Erythroblast (primary cell): ENCODE measurements at regions not wholly inside any gene's neighbourhood (a gene's known extent, or its start where the extent isn't known, plus 50 kb on each side); places are given as distances from the start of the nearest gene placed in this dataset.
"Not testable (repeated sequence)": the region's sequence is repeated elsewhere in the genome, so short reads cannot be mapped to it uniquely, and the experiment has no call there.

Experiments
- DNase-seq, 2 experiments: peaks; one replicate each; lab custom pipeline; 2025; lab: John Stamatoyannopoulos, UW
- GATA1 ChIP-seq: IDR thresholded peaks from 2 replicates; pipeline ENCODE4 v1.6.1; 2011; ENCODE audit warnings: low read depth, mild to moderate bottlenecking, control low read depth, low read length, moderate library complexity
- POLR2A ChIP-seq: IDR thresholded peaks from 2 replicates; pipeline ENCODE4 v1.6.1; 2011; ENCODE audit warnings: mild to moderate bottlenecking, low read length

DNA sequence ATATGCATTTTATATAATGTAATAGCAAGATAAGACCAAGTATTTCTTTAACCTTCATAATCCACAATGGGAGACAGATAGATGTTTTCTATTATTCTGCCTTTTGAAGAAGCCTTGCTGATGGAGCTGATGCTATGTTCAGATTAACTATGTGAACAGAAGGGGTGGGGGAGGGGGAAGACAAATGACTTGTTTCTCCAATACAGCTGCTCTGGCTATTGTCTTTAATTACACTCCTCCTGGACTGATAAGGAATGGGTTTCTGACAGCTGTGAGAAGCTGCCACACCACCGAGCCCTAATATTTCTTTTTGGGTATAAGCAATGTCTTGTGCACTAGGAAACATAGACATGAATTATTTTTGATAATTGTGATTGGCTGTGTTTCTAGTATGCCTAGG lies 62.0 kb downstream of the CAVIN4 start:
- TF ChIP-seq GATA1: no peak
- TF ChIP-seq POLR2A: no peak

GRCh38 chr9:100640447-100641050 lies 62.7 kb downstream of the CAVIN4 start:
- peak in 1 of 2 experiments; percentile 18 for DNase-seq

More for the DNA sequence above, 62.0 kb downstream of the CAVIN4 start:
- peak in 1 of 2 experiments; percentile 27 for DNase-seq

DNA sequence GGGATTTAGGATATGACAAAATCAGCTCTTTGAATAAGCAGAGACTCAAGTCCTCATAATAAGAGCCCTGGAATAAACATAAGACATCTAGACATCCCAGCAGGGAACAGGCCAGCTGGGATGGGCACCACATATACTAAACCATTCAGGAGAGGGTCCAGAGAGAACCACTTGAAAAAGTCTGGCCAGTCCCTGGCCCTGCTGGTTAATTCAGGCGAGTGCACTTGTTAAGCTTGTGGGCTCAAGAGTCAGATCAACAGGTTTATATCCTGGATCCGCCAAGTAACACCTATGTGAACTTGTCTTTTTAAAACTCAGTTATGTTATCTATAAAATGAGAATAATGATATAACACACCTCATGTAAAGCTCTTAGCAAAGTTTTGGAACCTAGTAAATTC lies 63.3 kb downstream of the CAVIN4 start:
- DNase-seq: no peak
- TF ChIP-seq GATA1: no peak
- TF ChIP-seq POLR2A: no peak

More at GRCh38 chr9:100640447-100641050, 62.7 kb downstream of the CAVIN4 start:
- no peak for TF ChIP-seq POLR2A
- no peak for TF ChIP-seq GATA1

DNA sequence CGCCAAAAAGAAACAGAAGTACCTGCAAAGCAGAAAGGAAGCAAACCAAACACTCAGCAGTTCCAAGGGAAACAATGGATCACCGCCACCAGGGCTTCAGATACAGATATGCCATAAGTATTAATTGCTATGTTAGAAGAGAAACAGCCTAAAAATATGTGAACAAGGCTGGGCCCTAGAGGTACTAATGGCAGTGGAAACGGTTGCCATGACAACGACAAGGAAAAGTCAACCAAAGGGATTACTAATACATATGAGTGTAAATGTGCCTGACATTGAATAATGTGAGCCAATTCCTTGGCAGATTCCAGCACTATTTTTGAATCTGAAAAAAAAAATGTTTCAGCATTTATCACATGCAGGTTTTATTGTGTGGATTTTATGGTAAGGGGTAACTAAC lies 75.0 kb downstream of the CAVIN4 start:
- DNase-seq: no peak
- no peak for TF ChIP-seq GATA1
- TF ChIP-seq POLR2A: no peak

- DNase-seq: no peak
- no peak for TF ChIP-seq POLR2A
- no peak for TF ChIP-seq GATA1
These were observed 75.9 kb downstream of the CAVIN4 start for GRCh38 chr9:100653643-100654334.

DNA sequence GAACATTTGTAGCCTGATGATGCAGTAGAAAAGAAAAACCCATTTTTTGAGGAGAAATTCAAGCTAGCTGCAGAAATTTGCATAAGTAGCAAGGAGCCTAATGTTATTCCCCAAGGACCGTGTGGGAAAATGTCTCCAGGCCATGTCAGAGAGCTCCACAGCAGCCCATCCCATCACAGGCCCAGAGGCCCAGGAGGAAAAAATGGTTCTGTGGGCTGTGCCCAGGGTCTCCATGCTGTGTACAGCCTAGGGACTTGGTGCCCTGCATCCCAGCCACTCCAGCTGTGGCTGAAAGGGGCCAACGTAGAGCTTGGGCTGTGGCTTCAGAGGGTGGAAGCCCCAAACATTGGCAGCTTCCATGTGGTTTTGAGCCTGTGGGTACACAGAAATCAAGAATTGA lies 79.0 kb downstream of the CAVIN4 start:
- not testable (repeated sequence) for DNase-seq

GRCh38 chr9:100661668-100662067 lies 83.8 kb downstream of the CAVIN4 start:
- no peak for TF ChIP-seq POLR2A
- TF ChIP-seq GATA1: no peak
- no peak for DNase-seq

DNA sequence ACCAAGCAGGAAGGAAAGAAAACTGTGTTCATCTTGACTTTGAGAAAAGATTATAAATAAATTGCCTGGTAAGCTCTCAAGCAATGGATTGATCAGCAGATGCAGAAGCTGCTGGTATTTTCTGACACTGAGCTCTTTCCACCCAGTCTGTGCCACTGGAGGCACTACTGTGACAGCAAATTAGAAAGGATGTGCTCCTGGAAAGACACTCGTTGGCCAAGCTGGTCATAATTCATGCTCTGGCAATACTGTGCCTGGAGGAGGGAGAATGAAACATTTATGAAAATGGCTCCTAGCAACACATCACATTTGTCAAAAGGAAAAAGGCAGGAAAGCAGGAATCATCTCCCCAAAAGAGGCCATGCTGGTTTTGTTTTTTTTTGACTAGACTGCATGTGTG lies 84.2 kb downstream of the CAVIN4 start:
- DNase-seq: no peak
- no peak for TF ChIP-seq POLR2A
- no peak for TF ChIP-seq GATA1

- DNase-seq: no peak
- TF ChIP-seq POLR2A (no peak), GATA1 (no peak)
These were observed 89.6 kb downstream of the CAVIN4 start for GRCh38 chr9:100667448-100667847.

DNA sequence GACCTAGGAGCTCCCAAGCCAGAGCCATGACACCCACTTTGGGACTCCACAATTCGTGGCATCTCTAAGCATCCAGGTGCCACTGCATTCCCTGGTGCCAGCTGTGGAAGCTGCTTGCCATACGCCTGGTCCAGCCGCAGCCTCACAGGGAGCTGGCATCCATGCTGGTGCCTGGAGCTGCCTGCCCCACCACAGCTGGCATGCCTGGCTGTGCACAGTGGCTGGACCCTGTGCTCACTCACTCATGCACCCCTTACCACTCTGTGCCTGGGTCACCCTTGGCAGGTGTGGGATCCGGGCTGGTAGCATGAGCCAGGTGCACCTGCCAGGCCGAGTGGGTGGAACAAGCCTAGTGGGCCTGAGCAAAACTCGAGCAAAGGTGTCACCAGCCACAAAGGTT lies 90.1 kb downstream of the CAVIN4 start:
- TF ChIP-seq POLR2A (no peak), GATA1 (no peak)
- DNase-seq: no peak

GRCh38 chr9:100669968-100670367 lies 92.1 kb downstream of the CAVIN4 start:
- TF ChIP-seq GATA1 (no peak), POLR2A (no peak)
- DNase-seq: no peak

DNA sequence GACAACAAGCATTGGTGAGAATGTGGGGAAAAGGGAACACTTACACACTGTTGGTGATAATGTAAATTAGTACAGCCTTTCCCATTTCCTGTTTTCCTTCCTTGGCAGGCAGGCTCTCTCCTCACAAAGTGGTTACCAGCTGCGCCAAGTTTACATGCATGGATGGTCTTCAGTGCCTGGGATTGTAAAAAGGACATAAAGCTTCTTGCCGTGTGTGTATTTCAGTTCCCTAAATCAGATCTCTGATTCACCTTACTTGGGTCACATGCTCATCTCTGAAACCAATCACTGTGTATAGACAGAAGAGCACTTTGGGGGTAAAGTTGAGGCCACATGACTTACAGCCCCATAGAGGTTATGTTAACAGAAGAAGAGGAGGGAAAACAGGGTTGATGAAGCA lies 92.8 kb downstream of the CAVIN4 start:
- TF ChIP-seq GATA1 (no peak), POLR2A (no peak)
- no peak for DNase-seq

DNA sequence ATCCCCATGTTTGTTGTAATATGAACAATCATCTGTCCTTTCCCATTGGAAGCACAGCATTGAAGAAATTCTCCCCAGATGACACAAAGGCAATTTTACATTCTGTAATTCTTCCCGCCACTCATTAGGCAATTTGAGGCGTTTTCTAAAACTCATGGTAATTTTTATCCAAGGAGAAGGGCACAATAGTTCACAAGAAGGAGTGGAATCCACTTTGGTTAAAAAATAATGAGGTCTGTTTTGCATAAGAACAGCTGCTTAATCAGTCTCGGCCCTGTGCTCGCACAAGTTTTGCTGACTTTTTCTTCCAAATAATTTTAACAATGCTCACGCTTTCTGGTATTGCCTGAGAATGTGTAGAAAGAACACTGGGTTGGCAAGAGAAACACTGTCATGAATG lies 94.0 kb downstream of the CAVIN4 start:
- DNase-seq: no peak
- TF ChIP-seq GATA1: no peak
- TF ChIP-seq POLR2A: no peak

DNA sequence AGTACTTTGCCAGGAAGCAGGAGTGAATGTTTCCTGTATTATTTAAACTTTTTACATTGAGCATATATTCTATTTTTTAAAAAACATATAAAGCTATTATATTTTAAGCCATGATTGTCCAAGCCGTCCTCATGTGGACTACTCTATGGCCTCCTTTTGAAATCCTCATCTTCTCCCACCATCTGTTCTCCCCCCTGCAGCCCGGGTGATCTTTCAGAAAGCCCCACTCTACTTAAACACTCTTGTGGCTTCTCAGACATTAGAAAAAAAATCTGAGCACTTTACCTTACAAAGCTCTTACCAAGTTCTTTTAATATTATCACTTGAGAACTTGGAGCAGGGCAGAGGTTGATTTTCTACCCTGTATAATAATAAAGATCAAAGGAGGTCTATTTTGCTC lies 95.4 kb downstream of the CAVIN4 start:
- DNase-seq: no peak
- no peak for TF ChIP-seq GATA1
- TF ChIP-seq POLR2A: no peak

- TF ChIP-seq POLR2A (no peak), GATA1 (no peak)
- no peak for DNase-seq
These were observed 96.7 kb downstream of the CAVIN4 start for GRCh38 chr9:100674419-100675122.

DNA sequence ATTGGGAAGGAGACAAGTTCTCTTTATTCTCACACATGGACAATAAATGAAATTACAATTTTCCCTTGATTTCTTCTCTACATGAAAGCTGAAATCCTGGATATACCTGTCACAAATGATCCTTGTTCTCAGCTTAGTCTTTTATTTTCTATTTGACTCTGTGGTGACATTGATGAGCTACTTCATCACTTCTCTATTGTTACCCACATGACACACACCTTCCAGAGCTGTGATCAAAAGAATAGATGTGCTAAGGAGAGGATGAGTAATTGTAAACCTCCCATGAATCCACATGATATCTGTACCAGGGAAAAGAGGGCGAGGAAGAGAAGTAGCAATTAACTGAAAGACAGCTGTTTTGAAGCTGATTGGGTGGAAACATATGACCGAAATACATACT lies 102.0 kb downstream of the CAVIN4 start:
- DNase-seq: no peak
- no peak for TF ChIP-seq GATA1
- no peak for TF ChIP-seq POLR2A
